ENCODE measurements at regions not wholly inside any gene's neighbourhood (a gene's known extent, or its start where the extent isn't known, plus 50 kb on each side); places are given as distances from the start of the nearest gene placed in this dataset.

DNA sequence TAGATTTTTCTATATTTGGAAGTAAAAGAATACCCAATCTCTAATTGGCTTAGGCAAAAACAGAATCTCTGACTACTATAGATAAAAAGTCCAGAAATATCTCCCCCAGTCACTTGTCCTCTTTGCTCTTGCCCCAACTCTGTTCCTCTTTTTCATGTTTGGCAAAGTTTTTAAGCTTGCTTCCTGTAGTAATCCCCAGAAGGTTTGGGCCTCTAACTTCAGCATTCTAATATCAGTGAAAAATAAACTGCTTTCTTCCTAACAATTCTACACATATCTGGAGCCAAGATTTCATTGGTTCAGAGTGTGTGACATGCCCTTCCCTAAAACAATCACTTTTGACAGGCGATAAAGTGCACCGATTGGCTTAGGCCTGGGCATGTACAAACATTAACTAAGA, 1680.3 kb downstream of the MAT2B start:
- TF ChIP-seq, protein P1, sequence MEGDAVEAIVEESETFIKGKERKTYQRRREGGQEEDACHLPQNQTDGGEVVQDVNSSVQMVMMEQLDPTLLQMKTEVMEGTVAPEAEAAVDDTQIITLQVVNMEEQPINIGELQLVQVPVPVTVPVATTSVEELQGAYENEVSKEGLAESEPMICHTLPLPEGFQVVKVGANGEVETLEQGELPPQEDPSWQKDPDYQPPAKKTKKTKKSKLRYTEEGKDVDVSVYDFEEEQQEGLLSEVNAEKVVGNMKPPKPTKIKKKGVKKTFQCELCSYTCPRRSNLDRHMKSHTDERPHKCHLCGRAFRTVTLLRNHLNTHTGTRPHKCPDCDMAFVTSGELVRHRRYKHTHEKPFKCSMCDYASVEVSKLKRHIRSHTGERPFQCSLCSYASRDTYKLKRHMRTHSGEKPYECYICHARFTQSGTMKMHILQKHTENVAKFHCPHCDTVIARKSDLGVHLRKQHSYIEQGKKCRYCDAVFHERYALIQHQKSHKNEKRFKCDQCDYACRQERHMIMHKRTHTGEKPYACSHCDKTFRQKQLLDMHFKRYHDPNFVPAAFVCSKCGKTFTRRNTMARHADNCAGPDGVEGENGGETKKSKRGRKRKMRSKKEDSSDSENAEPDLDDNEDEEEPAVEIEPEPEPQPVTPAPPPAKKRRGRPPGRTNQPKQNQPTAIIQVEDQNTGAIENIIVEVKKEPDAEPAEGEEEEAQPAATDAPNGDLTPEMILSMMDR (IDR thresholded peaks at IDR 0.05) = no peak
- TF ChIP-seq EZH2 (IDR thresholded peaks at IDR 0.05; ENCODE audit: borderline replicate concordance, insufficient read depth, low read depth, low read length, poor library complexity, severe bottlenecking) = no peak
